Activated CD4-positive, alpha-beta T cell treated with anti-CD3 and anti-CD28 coated beads, Interleukin-2, amount 10 ng/mL, durations not matched to agents 7 days and 5 days (primary cell): ENCODE measurements at regions not wholly inside any gene's neighbourhood (a gene's known extent, or its start where the extent isn't known, plus 50 kb on each side); places are given as distances from the start of the nearest gene placed in this dataset.
"Not testable (repeated sequence)": the region's sequence is repeated elsewhere in the genome, so short reads cannot be mapped to it uniquely, and the experiment has no call there.

ENCODE experiments used
- CTCF ChIA-PET: fragments of 350-600 bp; sonication (Branson Sonifier 250); formaldehyde crosslinking; loops from one replicate; lab custom pipeline; 2021; ENCODE audit warnings: antibody characterized with exemption; lab: Charles Lee
- POLR2A ChIA-PET: fragments of 350-600 bp; sonication (Branson Sonifier 250); formaldehyde crosslinking; loops from one replicate; lab custom pipeline; 2021; ENCODE audit warnings: antibody characterized with exemption; lab: Charles Lee
- DNase-seq: peaks from one replicate; pipeline ENCODE4 v3.0.0-alpha.2; 2020
- H3K27ac Mint-ChIP-seq: one replicate; pipeline ENCODE4 v1.8.0; 2021; ENCODE audit warnings: mild to moderate bottlenecking, moderate library complexity, mixed read lengths
- H3K27me3 Mint-ChIP-seq: one replicate; pipeline ENCODE4 v1.8.0; 2021; ENCODE audit warnings: mixed read lengths
- H3K36me3 Mint-ChIP-seq: one replicate; pipeline ENCODE4 v1.8.0; 2021; ENCODE audit warnings: low read depth, mixed read lengths
- H3K4me1 Mint-ChIP-seq: one replicate; pipeline ENCODE4 v1.8.0; 2021; ENCODE audit warnings: mixed read lengths
- H3K4me3 Mint-ChIP-seq: one replicate; pipeline ENCODE4 v1.8.0; 2021; ENCODE audit warnings: mild to moderate bottlenecking, moderate library complexity, mixed read lengths
- H3K9me3 Mint-ChIP-seq: one replicate; pipeline ENCODE4 v1.8.0; 2021; ENCODE audit warnings: mixed read lengths

GRCh38 chrX:80508083-80508482 lies 87.8 kb downstream of the TENT5D start:
- H3K36me3 Mint-ChIP-seq, H3K4me3 Mint-ChIP-seq, H3K9me3 Mint-ChIP-seq, H3K4me1 Mint-ChIP-seq, H3K27me3 Mint-ChIP-seq, POLR2A ChIA-PET, CTCF ChIA-PET, DNase-seq, H3K27ac Mint-ChIP-seq: not testable (repeated sequence)

- Mint-ChIP-seq H3K36me3 (no peaks in the 10 kb centered on the region), H3K27ac (no peak overlapping the region), H3K27me3 (no peaks in the 10 kb centered on the region), H3K4me1 (no peaks in the 10 kb centered on the region), H3K9me3 (no peaks in the 10 kb centered on the region), H3K4me3 (no peak overlapping the region)
- ChIA-PET POLR2A (no interaction called here), CTCF (no interaction called here)
- DNase-seq, result no peak
These were observed 91.9 kb downstream of the TENT5D start for GRCh38 chrX:80511969-80512760.

GRCh38 chrX:80512924-80513323 lies 92.7 kb downstream of the TENT5D start:
- CTCF ChIA-PET, result interaction anchor here (0.6 kb wide), 1 partner anchor 772 kb away, joined by 3 read pairs; no protein-coding TSS in a partner anchor
- POLR2A ChIA-PET, result no interaction called here
- no peak for DNase-seq

GRCh38 chrX:80513625-80514024 lies 93.4 kb downstream of the TENT5D start:
- no peaks in the 10 kb centered on the region for H3K36me3 Mint-ChIP-seq
- no peaks in the 10 kb centered on the region for H3K4me1 Mint-ChIP-seq
- CTCF ChIA-PET, result interaction anchor here (0.6 kb wide), 1 partner anchor 773 kb away, joined by 3 read pairs; no protein-coding TSS in a partner anchor
- DNase-seq, result no peak
- POLR2A ChIA-PET, result no interaction called here
- H3K4me3 Mint-ChIP-seq, result no peak overlapping the region
- H3K27ac Mint-ChIP-seq, result no peak overlapping the region
- H3K27me3 Mint-ChIP-seq, result no peaks in the 10 kb centered on the region
- H3K9me3 Mint-ChIP-seq, result no peaks in the 10 kb centered on the region

More at GRCh38 chrX:80512924-80513323, 92.7 kb downstream of the TENT5D start:
- no peak overlapping the region for H3K4me3 Mint-ChIP-seq
- H3K27me3 Mint-ChIP-seq, result no peaks in the 10 kb centered on the region
- no peak overlapping the region for H3K27ac Mint-ChIP-seq
- H3K36me3 Mint-ChIP-seq, result no peaks in the 10 kb centered on the region
- no peaks in the 10 kb centered on the region for H3K4me1 Mint-ChIP-seq
- no peaks in the 10 kb centered on the region for H3K9me3 Mint-ChIP-seq

GRCh38 chrX:80537096-80537495 lies 116.8 kb downstream of the TENT5D start:
- Mint-ChIP-seq H3K36me3 (no peaks in the 10 kb centered on the region), H3K4me3 (no peak overlapping the region), H3K27ac (no peak overlapping the region), H3K4me1 (no peaks in the 10 kb centered on the region), H3K9me3 (no peaks in the 10 kb centered on the region), H3K27me3 (no peaks in the 10 kb centered on the region)
- CTCF ChIA-PET, result no interaction called here
- POLR2A ChIA-PET, result no interaction called here
- DNase-seq, result no peak

- no peaks in the 10 kb centered on the region for H3K27me3 Mint-ChIP-seq
- H3K4me1 Mint-ChIP-seq, result no peaks in the 10 kb centered on the region
- no peak overlapping the region for H3K4me3 Mint-ChIP-seq
- no peak overlapping the region for H3K27ac Mint-ChIP-seq
- H3K9me3 Mint-ChIP-seq, result no peaks in the 10 kb centered on the region
- ChIA-PET CTCF (no interaction called here), POLR2A (no interaction called here)
- no peak for DNase-seq
- H3K36me3 Mint-ChIP-seq, result no peaks in the 10 kb centered on the region
These were observed 130.5 kb downstream of the TENT5D start for GRCh38 chrX:80550722-80551121.

GRCh38 chrX:80556148-80556547 lies 135.9 kb downstream of the TENT5D start:
- Mint-ChIP-seq H3K4me1 (no peaks in the 10 kb centered on the region), H3K36me3 (no peaks in the 10 kb centered on the region), H3K9me3 (no peaks in the 10 kb centered on the region), H3K27ac (no peak overlapping the region), H3K27me3 (no peaks in the 10 kb centered on the region), H3K4me3 (no peak overlapping the region)
- ChIA-PET CTCF (interaction anchor here (0.7 kb wide), 1 partner anchor 925 kb away, joined by 3 read pairs; no protein-coding TSS in a partner anchor), POLR2A (no interaction called here)
- no peak for DNase-seq

GRCh38 chrX:80572636-80573035 lies 152.4 kb downstream of the TENT5D start:
- Mint-ChIP-seq H3K27ac (no peak overlapping the region), H3K9me3 (peaks cover 3% of the 10 kb centered on the region), H3K4me1 (no peaks in the 10 kb centered on the region), H3K4me3 (no peak overlapping the region), H3K27me3 (no peaks in the 10 kb centered on the region), H3K36me3 (no peaks in the 10 kb centered on the region)
- DNase-seq, result no peak
- ChIA-PET CTCF (no interaction called here), POLR2A (no interaction called here)

- Mint-ChIP-seq H3K36me3 (no peaks in the 10 kb centered on the region), H3K4me3 (no peak overlapping the region), H3K27me3 (no peaks in the 10 kb centered on the region), H3K9me3 (peaks cover 3% of the 10 kb centered on the region), H3K4me1 (no peaks in the 10 kb centered on the region), H3K27ac (no peak overlapping the region)
- DNase-seq, result no peak
- ChIA-PET CTCF (no interaction called here), POLR2A (no interaction called here)
These were observed 153.0 kb downstream of the TENT5D start for GRCh38 chrX:80573275-80573674.

GRCh38 chrX:80574486-80575086 lies 154.3 kb downstream of the TENT5D start:
- H3K27ac Mint-ChIP-seq, H3K27me3 Mint-ChIP-seq, POLR2A ChIA-PET, H3K9me3 Mint-ChIP-seq, H3K36me3 Mint-ChIP-seq, DNase-seq, H3K4me3 Mint-ChIP-seq, CTCF ChIA-PET, H3K4me1 Mint-ChIP-seq: not testable (repeated sequence)

- Mint-ChIP-seq H3K4me1 (no peaks in the 10 kb centered on the region), H3K4me3 (no peak overlapping the region), H3K27ac (no peak overlapping the region), H3K36me3 (no peaks in the 10 kb centered on the region), H3K27me3 (no peaks in the 10 kb centered on the region), H3K9me3 (peaks cover 3% of the 10 kb centered on the region)
- ChIA-PET CTCF (no interaction called here), POLR2A (no interaction called here)
- no peak for DNase-seq
These were observed 156.0 kb downstream of the TENT5D start for GRCh38 chrX:80576267-80576666.

GRCh38 chrX:80576806-80577533 lies 156.7 kb downstream of the TENT5D start:
- peaks cover 3% of the 10 kb centered on the region for H3K9me3 Mint-ChIP-seq
- DNase-seq, result no peak
- no peaks in the 10 kb centered on the region for H3K4me1 Mint-ChIP-seq
- CTCF ChIA-PET, result no interaction called here
- H3K4me3 Mint-ChIP-seq, result no peak overlapping the region
- H3K27me3 Mint-ChIP-seq, result no peaks in the 10 kb centered on the region
- POLR2A ChIA-PET, result no interaction called here
- no peak overlapping the region for H3K27ac Mint-ChIP-seq
- H3K36me3 Mint-ChIP-seq, result no peaks in the 10 kb centered on the region

GRCh38 chrX:80578517-80579105 lies 158.4 kb downstream of the TENT5D start:
- ChIA-PET POLR2A (no interaction called here), CTCF (no interaction called here)
- H3K4me3 Mint-ChIP-seq, result no peak overlapping the region
- DNase-seq, result no peak
- no peaks in the 10 kb centered on the region for H3K9me3 Mint-ChIP-seq
- H3K27me3 Mint-ChIP-seq, result no peaks in the 10 kb centered on the region
- H3K36me3 Mint-ChIP-seq, result no peaks in the 10 kb centered on the region
- H3K27ac Mint-ChIP-seq, result no peak overlapping the region
- no peaks in the 10 kb centered on the region for H3K4me1 Mint-ChIP-seq
